ENCODE measurements at regions not wholly inside any gene's neighbourhood (a gene's known extent, or its start where the extent isn't known, plus 50 kb on each side); places are given as distances from the start of the nearest gene placed in this dataset.

DNA sequence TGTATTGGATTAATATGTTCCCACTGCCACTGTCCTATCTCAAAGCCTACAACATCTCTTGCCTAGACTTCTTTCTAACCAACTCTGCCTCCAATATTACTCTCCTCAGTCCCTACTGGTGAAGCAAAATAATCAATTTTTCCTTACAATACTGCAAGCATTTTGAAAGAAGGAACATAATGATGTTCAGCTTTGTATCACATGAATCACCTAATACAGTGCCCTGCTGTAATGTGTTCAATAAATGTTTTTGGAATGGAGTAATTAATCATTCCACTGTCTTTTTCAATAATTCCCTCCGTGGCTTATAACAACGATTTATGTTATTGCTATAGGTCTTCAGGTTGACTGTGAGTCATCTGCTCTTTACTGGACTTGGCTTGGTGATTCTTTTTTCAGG lies 356.4 kb downstream of the TDRD15 start:
- Histone ChIP-seq H3K4me3 (ENCODE audit: low read length) (no peak overlapping the region), H3K9me3 (ENCODE audit: control insufficient read depth, insufficient read depth, low read length) (peaks cover 11% of the 10 kb centered on the region), H3K4me1 (ENCODE audit: control insufficient read depth, insufficient read depth, low read length) (no peaks in the 10 kb centered on the region), H3K36me3 (ENCODE audit: control insufficient read depth, insufficient read depth, low read length) (no peaks in the 10 kb centered on the region), H3K27ac (ENCODE audit: low read length) (no peak overlapping the region), H3K27me3 (ENCODE audit: control insufficient read depth, insufficient read depth, low read length) (no peaks in the 10 kb centered on the region)
- no peak overlapping the region for H3K4me3 Mint-ChIP-seq
- 80% methylated on average over 1 of the region's 2 CpGs for WGBS (ENCODE audit: insufficient coverage)
- peaks cover 8 to 10% of the 10 kb centered on the region in 2 donors for H3K9me3 Mint-ChIP-seq
- no peak for ATAC-seq
- no peak for DNase-seq
- H3K27ac Mint-ChIP-seq, result no peak overlapping the region
- no peaks in the 10 kb centered on the region for H3K27me3 Mint-ChIP-seq (ENCODE audit: low read depth in 2 of 2)
- intact Hi-C loops (cut with micrococcal nuclease), result no loop called here
- H3K4me1 Mint-ChIP-seq, result no peaks in the 10 kb centered on the region
- TF ChIP-seq, protein P1, sequence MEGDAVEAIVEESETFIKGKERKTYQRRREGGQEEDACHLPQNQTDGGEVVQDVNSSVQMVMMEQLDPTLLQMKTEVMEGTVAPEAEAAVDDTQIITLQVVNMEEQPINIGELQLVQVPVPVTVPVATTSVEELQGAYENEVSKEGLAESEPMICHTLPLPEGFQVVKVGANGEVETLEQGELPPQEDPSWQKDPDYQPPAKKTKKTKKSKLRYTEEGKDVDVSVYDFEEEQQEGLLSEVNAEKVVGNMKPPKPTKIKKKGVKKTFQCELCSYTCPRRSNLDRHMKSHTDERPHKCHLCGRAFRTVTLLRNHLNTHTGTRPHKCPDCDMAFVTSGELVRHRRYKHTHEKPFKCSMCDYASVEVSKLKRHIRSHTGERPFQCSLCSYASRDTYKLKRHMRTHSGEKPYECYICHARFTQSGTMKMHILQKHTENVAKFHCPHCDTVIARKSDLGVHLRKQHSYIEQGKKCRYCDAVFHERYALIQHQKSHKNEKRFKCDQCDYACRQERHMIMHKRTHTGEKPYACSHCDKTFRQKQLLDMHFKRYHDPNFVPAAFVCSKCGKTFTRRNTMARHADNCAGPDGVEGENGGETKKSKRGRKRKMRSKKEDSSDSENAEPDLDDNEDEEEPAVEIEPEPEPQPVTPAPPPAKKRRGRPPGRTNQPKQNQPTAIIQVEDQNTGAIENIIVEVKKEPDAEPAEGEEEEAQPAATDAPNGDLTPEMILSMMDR (IDR thresholded peaks at IDR 0.05), result no peak
- H3K36me3 Mint-ChIP-seq, result no peaks in the 10 kb centered on the region

DNA sequence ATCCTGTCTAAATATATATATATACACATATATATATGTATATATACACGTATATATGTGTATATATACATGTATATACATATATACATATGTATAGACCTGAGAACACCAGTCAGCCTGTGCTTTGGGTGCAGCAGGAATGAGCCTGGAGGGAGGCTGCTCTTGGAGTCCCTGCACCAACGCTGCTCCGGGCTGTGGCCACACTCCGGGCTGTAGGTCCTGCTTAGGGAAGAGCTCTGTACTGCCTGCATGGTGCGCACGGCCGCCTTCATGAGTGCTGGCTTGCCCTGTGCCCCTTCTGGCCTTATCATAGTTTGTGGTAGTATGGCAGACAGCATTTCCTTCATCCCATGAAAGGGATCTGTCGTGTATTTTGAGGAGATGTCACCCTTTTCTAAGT lies 360.9 kb downstream of the TDRD15 start:
- no peak overlapping the region for H3K27ac ChIP-seq (ENCODE audit: low read length)
- intact Hi-C loops (cut with micrococcal nuclease), result no loop called here
- WGBS (ENCODE audit: insufficient coverage), result 86% methylated on average over 7 of the region's 8 CpGs
- Mint-ChIP-seq H3K4me3 (no peak overlapping the region), H3K4me1 (no peaks in the 10 kb centered on the region), H3K36me3 (peaks cover 7% of the 10 kb centered on the region), H3K27ac (no peak overlapping the region), H3K27me3 (ENCODE audit: low read depth in 2 of 2) (no peaks in the 10 kb centered on the region), H3K9me3 (peaks cover 5 to 12% of the 10 kb centered on the region in 2 donors)
- no peaks in the 10 kb centered on the region for H3K27me3 ChIP-seq (ENCODE audit: control insufficient read depth, insufficient read depth, low read length)
- H3K4me1 ChIP-seq (ENCODE audit: control insufficient read depth, insufficient read depth, low read length), result no peaks in the 10 kb centered on the region
- TF ChIP-seq, protein P1 (IDR thresholded peaks at IDR 0.05), result no peak
- no peak overlapping the region for H3K4me3 ChIP-seq (ENCODE audit: low read length)
- peaks cover 4% of the 10 kb centered on the region for H3K9me3 ChIP-seq (ENCODE audit: control insufficient read depth, insufficient read depth, low read length)
- H3K36me3 ChIP-seq (ENCODE audit: control insufficient read depth, insufficient read depth, low read length), result no peaks in the 10 kb centered on the region
- DNase-seq (no peak), ATAC-seq (no peak)

DNA sequence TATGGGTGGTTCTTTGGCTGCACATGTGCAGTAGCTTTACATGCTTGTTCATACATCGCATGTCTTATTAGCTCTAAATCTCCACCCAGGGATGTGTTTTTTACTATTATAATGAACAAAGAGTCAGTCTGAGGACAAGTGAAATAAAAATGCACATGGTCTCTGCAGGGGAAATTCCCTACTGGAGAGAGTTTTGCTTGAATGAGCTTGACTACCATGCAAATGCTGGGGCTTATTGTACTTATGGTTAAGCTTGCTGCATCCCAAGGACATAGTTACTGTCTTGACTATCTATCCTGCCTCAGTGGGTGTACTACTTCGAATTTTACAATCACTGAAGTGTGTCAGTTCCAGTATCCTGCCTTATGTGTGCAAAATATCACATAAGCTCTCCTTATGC lies 362.7 kb downstream of the TDRD15 start:
- Mint-ChIP-seq H3K36me3 (peaks cover 7% of the 10 kb centered on the region), H3K4me1 (no peaks in the 10 kb centered on the region), H3K27ac (no peak overlapping the region), H3K9me3 (peaks cover 5 to 19% of the 10 kb centered on the region in 2 donors), H3K27me3 (ENCODE audit: low read depth in 2 of 2) (no peaks in the 10 kb centered on the region), H3K4me3 (no peak overlapping the region)
- no peaks in the 10 kb centered on the region for H3K36me3 ChIP-seq (ENCODE audit: control insufficient read depth, insufficient read depth, low read length)
- 29% methylated on average over 1 of the region's 2 CpGs for WGBS (ENCODE audit: insufficient coverage)
- ATAC-seq (no peak), DNase-seq (no peak)
- no peaks in the 10 kb centered on the region for H3K4me1 ChIP-seq (ENCODE audit: control insufficient read depth, insufficient read depth, low read length)
- peaks cover 4% of the 10 kb centered on the region for H3K9me3 ChIP-seq (ENCODE audit: control insufficient read depth, insufficient read depth, low read length)
- no peaks in the 10 kb centered on the region for H3K27me3 ChIP-seq (ENCODE audit: control insufficient read depth, insufficient read depth, low read length)
- intact Hi-C loops (cut with micrococcal nuclease), result no loop called here
- H3K4me3 ChIP-seq (ENCODE audit: low read length), result no peak overlapping the region
- H3K27ac ChIP-seq (ENCODE audit: low read length), result no peak overlapping the region
- TF ChIP-seq, protein P1 (IDR thresholded peaks at IDR 0.05), result no peak

DNA sequence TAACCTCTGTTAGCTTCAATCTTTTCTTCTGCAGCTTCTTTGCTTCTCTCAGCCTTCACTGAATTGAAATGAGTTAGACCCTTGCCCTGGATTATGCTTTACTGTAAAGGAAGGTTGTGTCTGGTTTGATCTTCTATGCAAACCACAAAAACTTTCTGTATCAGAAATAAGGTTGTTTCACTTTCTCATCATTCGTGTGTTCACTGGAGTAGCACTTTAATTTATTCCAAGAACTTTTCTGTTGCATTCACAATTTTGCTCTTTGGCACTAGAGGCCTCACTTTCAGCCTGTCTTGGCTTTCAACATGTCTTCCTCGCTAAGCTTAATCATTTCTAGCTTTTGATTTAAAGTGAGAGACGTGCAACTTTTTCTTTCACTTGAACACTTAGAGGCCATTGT lies 365.3 kb downstream of the TDRD15 start:
- H3K27ac ChIP-seq (ENCODE audit: low read length), result no peak overlapping the region
- Mint-ChIP-seq H3K4me3 (no peak overlapping the region), H3K27ac (no peak overlapping the region), H3K36me3 (peaks cover 7% of the 10 kb centered on the region), H3K27me3 (ENCODE audit: low read depth in 2 of 2) (no peaks in the 10 kb centered on the region), H3K4me1 (no peaks in the 10 kb centered on the region), H3K9me3 (peaks cover 9 to 22% of the 10 kb centered on the region in 2 donors)
- DNase-seq, result no peak
- intact Hi-C loops (cut with micrococcal nuclease), result no loop called here
- TF ChIP-seq, protein P1 (IDR thresholded peaks at IDR 0.05), result no peak
- H3K27me3 ChIP-seq (ENCODE audit: control insufficient read depth, insufficient read depth, low read length), result no peaks in the 10 kb centered on the region
- no peaks in the 10 kb centered on the region for H3K4me1 ChIP-seq (ENCODE audit: control insufficient read depth, insufficient read depth, low read length)
- no peaks in the 10 kb centered on the region for H3K36me3 ChIP-seq (ENCODE audit: control insufficient read depth, insufficient read depth, low read length)
- H3K4me3 ChIP-seq (ENCODE audit: low read length), result no peak overlapping the region
- no peaks in the 10 kb centered on the region for H3K9me3 ChIP-seq (ENCODE audit: control insufficient read depth, insufficient read depth, low read length)
- 82% methylated on average over 3 of the region's 3 CpGs for WGBS (ENCODE audit: insufficient coverage)
- no peak for ATAC-seq
